D721Med (cell line): ENCODE measurements at regions not wholly inside any gene's neighbourhood (a gene's known extent, or its start where the extent isn't known, plus 50 kb on each side); places are given as distances from the start of the nearest gene placed in this dataset.

Experiments used
- DNase-seq: peaks from one replicate; pipeline ENCODE4 v3.0.0; 2011; ENCODE audit warnings: low spot score; ENCODE audit not compliant: insufficient read length
- FAIRE-seq: peaks from 2 replicates; lab custom pipeline; 2011; peaks lifted over from hg19 to GRCh38; lab: Jason Lieb, UNC
- CTCF ChIP-seq: IDR thresholded peaks from 2 replicates; pipeline ENCODE4 v1.5.1; 2012; ENCODE audit warnings: mild to moderate bottlenecking, control low read depth; ENCODE audit not compliant: insufficient read depth; ENCODE audit errors: missing control alignments

- FAIRE-seq, result no peak
- TF ChIP-seq CTCF, result no peak
Measured at GRCh38 chr2:48134704-48135103, 179.8 kb upstream of the FOXN2 start.

GRCh38 chr2:48135797-48136196 is 178.7 kb upstream of the FOXN2 start:
- DNase-seq (no peak), FAIRE-seq (no peak)
- TF ChIP-seq CTCF, result no peak

More at GRCh38 chr2:48134704-48135103, 179.8 kb upstream of the FOXN2 start:
- DNase-seq, result no peak

- FAIRE-seq (no peak), DNase-seq (no peak)
- TF ChIP-seq CTCF, result no peak
Measured at GRCh38 chr2:48137829-48138228, 176.7 kb upstream of the FOXN2 start.

- FAIRE-seq (no peak), DNase-seq (no peak)
- TF ChIP-seq CTCF, result no peak
Measured at GRCh38 chr2:48138898-48139297, 175.6 kb upstream of the FOXN2 start.

GRCh38 chr2:48140586-48140985 is 173.9 kb upstream of the FOXN2 start:
- no peak for FAIRE-seq
- no peak for TF ChIP-seq CTCF
- no peak for DNase-seq

GRCh38 chr2:48144777-48145176 is 169.7 kb upstream of the FOXN2 start:
- DNase-seq, result no peak
- no peak for TF ChIP-seq CTCF
- FAIRE-seq, result no peak

GRCh38 chr2:48145845-48146452 is 168.5 kb upstream of the FOXN2 start:
- TF ChIP-seq CTCF, result no peak
- FAIRE-seq (no peak), DNase-seq (no peak)
